Glomerular visceral epithelial cell (primary cell): ENCODE measurements at regions not wholly inside any gene's neighbourhood (a gene's known extent, or its start where the extent isn't known, plus 50 kb on each side); places are given as distances from the start of the nearest gene placed in this dataset.
"Not testable (repeated sequence)": the region's sequence is repeated elsewhere in the genome, so short reads cannot be mapped to it uniquely, and the experiment has no call there.

Experiments
- DNase-seq: peaks from one replicate; pipeline ENCODE4 v3.0.0-alpha.2; 2016; ENCODE audit errors: extremely low spot score

GRCh38 chr5:62896121-62896893, 317.7 kb downstream of the LRRC70 start:
- no peak for DNase-seq

- peak; percentile 91 for DNase-seq
Observed at GRCh38 chr5:62886603-62887315, 308.1 kb downstream of the LRRC70 start.

- DNase-seq = not testable (repeated sequence)
Observed at GRCh38 chr5:62837330-62837729, 258.7 kb downstream of the LRRC70 start.

- DNase-seq = no peak
Observed at GRCh38 chr5:62829604-62829986, 251.0 kb downstream of the LRRC70 start.

GRCh38 chr5:62828742-62829603, 250.4 kb downstream of the LRRC70 start:
- DNase-seq = no peak

GRCh38 chr5:62825623-62826220, 247.1 kb downstream of the LRRC70 start:
- DNase-seq = no peak

GRCh38 chr5:62824936-62825335, 246.3 kb downstream of the LRRC70 start:
- DNase-seq = no peak

DNA sequence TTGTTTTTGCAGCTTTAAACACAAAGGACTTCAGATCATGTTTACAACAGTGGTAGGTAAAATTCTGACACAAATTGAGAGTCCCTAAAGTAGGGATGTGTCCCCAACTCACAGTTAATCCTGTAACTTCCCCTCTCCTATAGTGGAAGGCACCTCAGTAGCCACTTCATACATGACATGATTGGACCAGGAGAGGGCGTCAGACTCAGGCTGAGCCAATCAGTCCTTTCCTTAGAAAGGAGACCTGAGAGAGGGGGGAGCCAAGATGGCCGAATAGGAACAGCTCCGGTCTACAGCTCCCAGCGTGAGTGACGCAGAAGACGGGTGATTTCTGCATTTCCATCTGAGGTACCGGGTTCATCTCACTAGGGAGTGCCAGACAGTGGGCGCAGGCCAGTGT, 238.4 kb downstream of the LRRC70 start:
- DNase-seq = not testable (repeated sequence)

GRCh38 chr5:62814991-62815390, 236.4 kb downstream of the LRRC70 start:
- no peak for DNase-seq

GRCh38 chr5:62812621-62813255, 234.1 kb downstream of the LRRC70 start:
- no peak for DNase-seq

- not testable (repeated sequence) for DNase-seq
Observed at GRCh38 chr5:62804819-62805218, 226.2 kb downstream of the LRRC70 start.

DNA sequence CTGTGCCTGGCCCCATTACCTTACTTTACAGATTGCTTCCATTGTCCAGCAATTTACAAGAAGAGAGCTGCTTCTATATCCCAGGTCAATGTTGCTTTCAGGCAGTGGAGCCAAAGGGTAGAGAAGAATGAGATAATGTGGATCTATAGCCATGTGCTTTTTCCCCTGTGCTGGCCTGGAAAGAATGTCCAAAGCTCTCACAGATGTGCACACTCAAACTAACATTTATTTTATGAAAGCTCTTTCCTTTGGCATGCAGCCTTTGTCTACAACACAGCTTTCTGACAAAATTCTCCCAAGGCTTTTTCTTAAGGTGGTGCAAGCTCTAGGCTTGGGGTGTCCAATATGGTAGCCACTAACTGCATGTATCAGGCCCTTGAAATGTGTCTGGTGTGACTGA, 217.3 kb downstream of the LRRC70 start:
- DNase-seq = no peak

DNA sequence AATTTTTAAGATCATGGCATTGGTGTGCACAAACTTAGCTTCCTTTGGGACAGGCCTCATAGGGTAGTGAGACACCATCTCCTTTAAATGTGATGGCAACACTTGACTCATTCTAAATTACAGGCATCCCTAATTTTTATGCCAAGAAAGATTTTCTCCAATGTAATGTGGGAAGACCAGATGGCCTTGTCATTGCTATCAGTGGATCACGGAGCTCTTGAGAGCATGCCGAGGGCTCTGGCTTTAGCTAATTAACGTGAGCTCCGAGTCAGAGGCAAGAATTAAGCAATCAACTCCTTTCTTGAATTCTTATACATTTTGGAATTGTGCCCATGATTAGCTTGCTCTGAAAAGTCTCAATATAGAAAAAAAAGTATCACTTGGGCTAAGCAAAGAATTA, 215.8 kb downstream of the LRRC70 start:
- DNase-seq = no peak

DNA sequence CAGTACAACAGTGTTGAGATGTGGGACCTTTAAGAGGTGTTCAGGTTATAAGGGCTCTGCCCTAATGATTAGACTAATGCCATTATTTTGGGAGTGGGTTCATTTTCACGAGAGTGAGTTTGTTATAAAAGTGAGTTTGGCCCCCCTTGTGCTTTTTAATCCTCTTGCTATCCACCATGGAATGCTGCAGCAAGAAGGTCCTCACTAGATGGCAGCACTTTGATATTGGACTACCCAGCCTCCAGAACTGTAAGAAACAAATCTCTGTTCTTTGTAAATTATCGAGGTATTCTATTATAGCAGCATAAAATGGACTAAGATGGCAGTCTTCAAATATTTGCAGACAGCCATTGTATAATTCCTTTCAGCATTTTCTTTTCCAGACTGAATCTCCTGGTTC, 212.4 kb downstream of the LRRC70 start:
- DNase-seq = peak; percentile 36

DNA sequence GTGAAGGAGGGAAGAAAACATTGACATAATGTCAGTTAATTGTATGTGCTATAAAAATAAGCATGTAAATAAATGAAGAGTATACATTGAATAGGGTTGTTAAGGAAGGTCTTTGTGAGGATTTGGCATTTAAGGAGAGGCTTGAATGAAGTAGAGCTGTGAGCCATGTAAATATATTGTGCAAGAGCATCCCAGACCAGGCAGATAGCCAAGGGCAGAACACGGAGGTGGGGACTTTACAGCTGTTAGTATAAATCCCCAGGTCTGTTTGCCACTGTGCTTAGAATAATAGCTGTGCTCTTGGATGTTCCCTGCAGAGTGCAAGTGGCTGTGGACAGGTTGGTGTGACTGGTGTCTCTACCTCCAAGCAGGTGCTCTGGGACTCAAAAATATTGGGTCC, 211.7 kb downstream of the LRRC70 start:
- no peak for DNase-seq

DNA sequence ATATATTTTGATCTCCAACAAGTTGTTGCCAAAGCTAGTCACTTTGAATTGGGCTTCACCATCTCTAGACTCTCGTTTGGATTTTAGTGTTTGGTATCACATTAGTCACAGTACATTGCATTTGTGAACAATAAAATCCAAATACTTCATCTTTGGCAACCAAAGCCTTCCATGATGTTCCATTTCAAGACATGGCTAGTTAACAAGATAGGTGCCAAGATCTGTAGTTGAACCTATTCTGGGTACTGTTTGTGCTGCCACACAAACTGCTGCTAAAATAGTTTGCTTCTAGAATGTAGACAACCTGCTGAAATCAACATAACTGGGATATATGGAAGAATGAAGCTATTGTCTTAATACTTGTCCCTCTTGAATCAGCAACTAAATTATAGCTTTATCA, 207.5 kb downstream of the LRRC70 start:
- no peak for DNase-seq

DNA sequence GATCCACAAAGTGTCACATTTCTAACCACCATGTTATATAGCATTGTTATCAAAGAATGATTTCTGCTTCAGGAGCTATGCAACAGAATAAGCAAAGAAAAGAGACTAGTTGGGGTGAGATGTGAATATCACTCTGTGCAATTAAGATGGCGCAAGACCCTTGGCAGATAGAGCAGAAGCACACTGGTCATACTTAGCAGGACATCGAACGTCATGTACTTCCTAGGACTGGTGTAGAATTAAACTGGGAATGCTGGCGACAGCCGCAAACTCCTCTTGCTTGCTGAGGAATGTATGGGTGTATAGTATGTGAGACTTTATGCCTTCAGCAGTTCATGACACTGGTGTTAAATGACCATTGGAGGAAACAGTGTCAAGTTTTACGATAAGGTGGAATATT, 207.0 kb downstream of the LRRC70 start:
- no peak for DNase-seq

DNA sequence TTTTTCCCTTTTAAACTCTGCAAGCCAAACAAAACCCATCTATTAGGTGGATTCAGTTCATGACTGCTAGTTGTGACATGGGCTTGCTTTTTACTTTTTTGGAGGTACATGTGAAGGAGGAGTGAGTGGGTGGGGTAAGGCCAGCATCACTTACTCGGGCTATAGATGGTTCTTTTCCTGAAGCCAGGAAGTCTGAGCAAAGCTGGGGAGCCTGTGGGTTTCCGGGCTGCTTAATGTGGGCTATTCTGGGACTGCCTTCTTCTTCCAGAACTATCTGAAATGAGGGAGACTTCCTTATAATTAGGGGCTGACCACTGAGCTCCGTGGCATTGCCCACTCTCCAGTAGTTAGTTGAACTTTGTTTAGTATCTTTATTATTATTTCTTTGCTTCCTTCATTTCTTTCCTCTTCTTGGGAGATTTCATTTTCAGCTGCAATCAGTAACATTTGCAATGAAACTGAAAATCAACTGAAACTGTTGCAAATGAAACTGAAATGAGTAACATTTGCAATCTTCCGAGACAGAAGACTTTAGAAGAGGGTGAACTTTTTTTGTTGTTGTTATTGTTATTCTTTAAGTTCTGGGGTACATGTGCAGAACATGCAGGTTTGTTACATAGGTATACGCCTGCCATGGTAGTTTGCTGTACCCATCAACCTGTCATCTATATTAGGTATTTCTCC, 204.9 kb downstream of the LRRC70 start:
- no peak for DNase-seq

DNA sequence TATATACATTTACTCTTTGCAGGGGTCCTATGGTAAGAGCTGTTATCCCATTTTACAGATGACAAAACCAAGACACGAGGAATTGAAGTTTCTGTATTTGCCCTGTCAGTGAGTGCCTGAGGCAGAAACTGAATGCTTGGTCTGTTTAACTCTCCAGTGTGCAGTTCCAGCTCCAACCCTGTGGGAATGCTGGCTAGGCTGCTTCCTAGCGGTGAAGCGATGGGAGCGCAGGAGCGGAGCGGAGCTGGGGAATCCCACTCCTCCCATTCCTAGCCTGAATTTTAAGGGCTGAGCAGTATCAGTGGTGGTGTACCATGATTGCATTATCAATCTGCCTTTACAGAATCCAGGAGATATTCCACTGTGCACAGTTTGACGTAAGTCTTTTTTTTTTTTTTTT, 202.3 kb downstream of the LRRC70 start:
- DNase-seq = no peak

- DNase-seq = no peak
Observed at GRCh38 chr5:62780230-62780629, 201.6 kb downstream of the LRRC70 start.

- peak; percentile 57 for DNase-seq
Observed at GRCh38 chr5:62779010-62779422, 200.4 kb downstream of the LRRC70 start.
